Progenitor cell of endocrine pancreas (in vitro differentiated cells): ENCODE measurements at regions not wholly inside any gene's neighbourhood (a gene's known extent, or its start where the extent isn't known, plus 50 kb on each side); places are given as distances from the start of the nearest gene placed in this dataset.

ENCODE experiments used
- DNase-seq: peaks from one replicate; pipeline ENCODE4 v3.0.0; 2021; ENCODE audit warnings: low spot score; ENCODE audit not compliant: unreplicated experiment
- H3K27ac Mint-ChIP-seq: 2 replicates; pipeline ENCODE4 v1.8.0; 2021; ENCODE audit warnings: mild to moderate bottlenecking, moderate library complexity, mixed read lengths
- H3K27me3 Mint-ChIP-seq: 2 replicates; pipeline ENCODE4 v1.8.0; 2021; ENCODE audit warnings: mixed read lengths
- H3K36me3 Mint-ChIP-seq: 2 replicates; pipeline ENCODE4 v1.8.0; 2022; ENCODE audit warnings: mixed read lengths; ENCODE audit not compliant: insufficient read depth
- H3K4me1 Mint-ChIP-seq: 2 replicates; pipeline ENCODE4 v1.8.0; 2021; ENCODE audit warnings: low read depth, mixed read lengths
- H3K4me3 Mint-ChIP-seq: 2 replicates; pipeline ENCODE4 v1.8.0; 2021; ENCODE audit warnings: low read depth, mild to moderate bottlenecking, moderate library complexity, mixed read lengths
- H3K9me3 Mint-ChIP-seq: 2 replicates; pipeline ENCODE4 v1.8.0; 2021; ENCODE audit warnings: low read depth, mixed read lengths
- TF ChIP-seq, protein P1 (sequence below): fragments of 200-600 bp; sonication (generic); IDR thresholded peaks from one replicate; pipeline ENCODE4 v1.5.0; 2021; ENCODE audit warnings: antibody characterized with exemption, mild to moderate bottlenecking; ENCODE audit not compliant: unreplicated experiment

DNA sequence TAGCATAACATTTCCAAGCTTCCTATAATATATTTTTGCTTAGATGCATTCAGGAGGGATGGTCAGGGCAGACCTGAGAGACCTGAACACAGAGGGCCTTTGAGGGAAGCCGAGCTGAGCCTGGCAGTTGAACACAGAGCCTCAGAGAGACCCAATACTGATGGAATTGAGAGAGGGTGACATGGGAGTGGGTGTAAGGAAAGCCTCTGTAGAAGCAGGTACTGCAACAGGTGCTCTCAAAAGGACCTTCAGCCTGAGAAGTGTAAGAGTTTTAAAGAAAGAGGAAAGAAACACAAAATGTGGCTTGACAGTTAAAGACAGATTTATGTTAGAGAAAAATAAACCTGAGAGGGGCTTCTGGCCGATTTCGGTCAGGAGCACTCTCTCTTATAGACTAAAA, 73.9 kb upstream of the PGBD5 start:
- Mint-ChIP-seq H3K9me3 (peaks cover 9% of the 10 kb centered on the region), H3K4me1 (peaks cover 10% of the 10 kb centered on the region), H3K36me3 (peaks cover 1% of the 10 kb centered on the region), H3K27me3 (peaks cover 6% of the 10 kb centered on the region), H3K4me3 (no peak overlapping the region), H3K27ac (no peak overlapping the region)
- DNase-seq, result no peak
- TF ChIP-seq, protein P1, sequence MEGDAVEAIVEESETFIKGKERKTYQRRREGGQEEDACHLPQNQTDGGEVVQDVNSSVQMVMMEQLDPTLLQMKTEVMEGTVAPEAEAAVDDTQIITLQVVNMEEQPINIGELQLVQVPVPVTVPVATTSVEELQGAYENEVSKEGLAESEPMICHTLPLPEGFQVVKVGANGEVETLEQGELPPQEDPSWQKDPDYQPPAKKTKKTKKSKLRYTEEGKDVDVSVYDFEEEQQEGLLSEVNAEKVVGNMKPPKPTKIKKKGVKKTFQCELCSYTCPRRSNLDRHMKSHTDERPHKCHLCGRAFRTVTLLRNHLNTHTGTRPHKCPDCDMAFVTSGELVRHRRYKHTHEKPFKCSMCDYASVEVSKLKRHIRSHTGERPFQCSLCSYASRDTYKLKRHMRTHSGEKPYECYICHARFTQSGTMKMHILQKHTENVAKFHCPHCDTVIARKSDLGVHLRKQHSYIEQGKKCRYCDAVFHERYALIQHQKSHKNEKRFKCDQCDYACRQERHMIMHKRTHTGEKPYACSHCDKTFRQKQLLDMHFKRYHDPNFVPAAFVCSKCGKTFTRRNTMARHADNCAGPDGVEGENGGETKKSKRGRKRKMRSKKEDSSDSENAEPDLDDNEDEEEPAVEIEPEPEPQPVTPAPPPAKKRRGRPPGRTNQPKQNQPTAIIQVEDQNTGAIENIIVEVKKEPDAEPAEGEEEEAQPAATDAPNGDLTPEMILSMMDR, result no peak

DNA sequence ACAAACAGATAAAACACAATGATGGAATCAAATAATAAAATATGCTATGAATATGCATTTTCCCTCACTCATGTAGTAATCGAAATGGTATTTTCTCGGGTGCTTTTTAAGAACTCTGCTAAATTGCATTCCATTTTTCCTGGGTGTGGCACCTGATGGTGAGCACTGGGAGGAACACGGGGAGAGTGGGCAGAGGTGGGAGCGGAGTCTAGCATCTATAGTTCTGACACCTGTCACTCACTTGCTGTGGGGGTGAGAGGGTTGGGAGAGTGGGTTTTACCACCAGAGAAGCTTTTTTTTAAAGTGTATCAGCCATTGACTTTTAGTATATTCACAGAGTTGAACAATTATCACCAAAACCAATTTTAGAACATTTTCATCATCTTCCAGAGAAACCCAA, 73.4 kb upstream of the PGBD5 start:
- Mint-ChIP-seq H3K36me3 (peaks cover 1% of the 10 kb centered on the region), H3K4me1 (peaks cover 10% of the 10 kb centered on the region), H3K4me3 (no peak overlapping the region), H3K27me3 (peaks cover 9% of the 10 kb centered on the region), H3K27ac (no peak overlapping the region), H3K9me3 (peaks cover 9% of the 10 kb centered on the region)
- TF ChIP-seq, protein P1, result no peak
- no peak for DNase-seq

DNA sequence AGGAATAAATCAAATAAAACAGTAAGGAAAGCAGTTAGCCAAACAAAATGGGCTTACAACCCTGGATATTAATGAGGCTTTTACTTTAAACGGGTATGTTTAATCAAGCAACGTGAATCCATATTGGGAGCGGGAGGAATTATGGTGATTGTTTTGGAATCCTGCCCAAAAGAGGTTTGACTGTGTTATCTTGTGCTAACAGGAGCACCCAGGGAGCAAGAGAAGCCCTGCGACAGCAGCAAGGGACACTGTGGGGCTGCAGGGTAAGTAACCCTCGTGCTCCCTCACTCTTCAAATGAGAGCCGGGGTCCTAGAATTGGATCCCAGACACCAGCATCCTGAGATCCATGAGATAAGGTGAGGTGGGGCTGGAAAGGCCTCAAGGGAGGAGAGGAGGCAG, 72.6 kb upstream of the PGBD5 start:
- no peak for DNase-seq
- peaks cover 12% of the 10 kb centered on the region for H3K27me3 Mint-ChIP-seq
- TF ChIP-seq, protein P1, result no peak
- peaks cover 8% of the 10 kb centered on the region for H3K4me1 Mint-ChIP-seq
- H3K4me3 Mint-ChIP-seq, result no peak overlapping the region
- H3K36me3 Mint-ChIP-seq, result peaks cover 1% of the 10 kb centered on the region
- no peak overlapping the region for H3K27ac Mint-ChIP-seq
- H3K9me3 Mint-ChIP-seq, result peaks cover 11% of the 10 kb centered on the region

DNA sequence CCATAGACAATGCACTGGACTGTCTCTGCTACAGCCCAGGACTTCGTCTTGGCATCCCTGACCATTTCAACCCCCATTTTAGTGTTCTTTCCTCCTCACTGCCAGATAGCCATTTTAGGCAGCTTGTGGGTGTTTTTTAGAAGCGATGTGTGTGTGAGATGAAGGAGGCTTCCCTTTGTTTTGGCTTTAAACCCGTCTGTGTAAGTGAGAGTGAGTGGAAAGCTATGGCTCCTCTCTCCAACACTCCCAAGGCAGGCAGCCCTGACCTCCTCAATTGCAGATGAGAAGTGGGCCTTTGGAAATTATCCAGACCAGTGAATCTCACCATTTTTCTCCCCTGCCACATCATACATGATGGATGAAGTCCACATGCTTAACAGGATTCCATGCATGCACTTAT, 70.3 kb upstream of the PGBD5 start:
- Mint-ChIP-seq H3K27me3 (peaks cover 12% of the 10 kb centered on the region), H3K27ac (no peak overlapping the region), H3K36me3 (peaks cover 1% of the 10 kb centered on the region), H3K4me1 (peaks cover 2% of the 10 kb centered on the region), H3K4me3 (no peak overlapping the region), H3K9me3 (peaks cover 11% of the 10 kb centered on the region)
- DNase-seq, result no peak
- TF ChIP-seq, protein P1, result no peak

DNA sequence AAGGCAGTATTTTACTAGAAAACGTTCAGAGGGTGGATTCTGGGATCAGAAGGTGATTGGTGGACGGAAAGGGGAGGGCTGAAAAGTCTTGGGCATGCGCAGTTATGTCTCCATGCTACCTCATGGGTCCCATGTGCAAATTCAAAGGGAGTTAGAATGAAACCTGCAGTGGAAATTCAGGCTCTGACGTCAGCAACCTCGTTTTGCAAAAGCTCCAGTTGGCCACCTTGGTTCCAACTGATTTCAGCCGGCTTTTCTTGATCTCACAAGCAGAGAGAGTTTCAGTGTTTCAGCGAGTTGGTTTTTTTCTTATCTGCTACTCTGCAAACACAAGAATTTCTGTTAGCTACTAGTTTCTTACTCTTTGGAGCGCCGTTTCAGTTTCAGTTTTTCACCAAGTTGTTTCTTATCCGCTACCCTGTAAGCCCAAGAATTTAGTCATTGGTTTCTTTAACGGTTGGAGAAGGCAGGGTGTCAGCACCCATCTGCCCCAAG, 69.8 kb upstream of the PGBD5 start:
- Mint-ChIP-seq H3K27ac (no peak overlapping the region), H3K9me3 (peaks cover 11% of the 10 kb centered on the region), H3K4me3 (no peak overlapping the region), H3K4me1 (peaks cover 2% of the 10 kb centered on the region), H3K36me3 (peaks cover 1% of the 10 kb centered on the region), H3K27me3 (peaks cover 12% of the 10 kb centered on the region)
- DNase-seq, result no peak
- TF ChIP-seq, protein P1, result no peak
